Thoracic aorta (tissue), 2 donors: ENCODE measurements at regions not wholly inside any gene's neighbourhood (a gene's known extent, or its start where the extent isn't known, plus 50 kb on each side); places are given as distances from the start of the nearest gene placed in this dataset.

ENCODE experiments used
- ATAC-seq: fragments of 150-250 bp; one replicate; pipeline ENCODE4 v1.8.0; 2017; ENCODE audit warnings: low read depth; ENCODE audit not compliant: insufficient number of reproducible peaks, low FRiP score
- DNase-seq: peaks from one replicate; pipeline ENCODE4 v3.0.0-alpha.2; 2020; ENCODE audit warnings: low spot score
- H3K27ac ChIP-seq, 2 donors: fragments of 200-600 bp; sonication (generic); 1 replicate in 1 of 2; 2 replicates in 1 of 2; pipeline ENCODE4 v1.5.1; 2016; ENCODE audit warnings: mild to moderate bottlenecking in 2 of 2, moderate library complexity in 2 of 2
- H3K27me3 ChIP-seq: fragments of 200-600 bp; sonication (generic); replicated peaks from 2 replicates; pipeline ENCODE4 v1.6.0; 2016; ENCODE audit warnings: mild to moderate bottlenecking; ENCODE audit not compliant: insufficient read depth
- H3K36me3 ChIP-seq: fragments of 200-600 bp; sonication (generic); one replicate; pipeline ENCODE4 v1.5.1; 2016
- H3K4me1 ChIP-seq, 2 donors: fragments of 200-600 bp; sonication (generic); 1 replicate in 1 of 2; 2 replicates in 1 of 2; pipeline versions ENCODE4 v1.5.1 to v1.6.0; 2016; ENCODE audit warnings: low read depth in 2 of 2, mild to moderate bottlenecking in 1 of 2; ENCODE audit not compliant: control insufficient read depth in 1 of 2
- H3K4me3 ChIP-seq: fragments of 200-600 bp; sonication (generic); 2 replicates; pipeline ENCODE4 v1.5.1; 2016; ENCODE audit warnings: mild to moderate bottlenecking
- H3K9me3 ChIP-seq: fragments of 200-600 bp; sonication (generic); 2 replicates; pipeline ENCODE4 v1.5.1; 2016
- CTCF ChIP-seq: fragments of 200-600 bp; sonication (generic); IDR thresholded peaks from one replicate; pipeline ENCODE4 v1.5.1; 2019; ENCODE audit warnings: antibody characterized with exemption

GRCh38 chr1:30303387-30303786 is 420.0 kb downstream of the MATN1 start:
- H3K4me1 ChIP-seq, result no peaks in the 10 kb centered on the region
- H3K27ac ChIP-seq, result no peak overlapping the region
- H3K4me3 ChIP-seq, result no peak overlapping the region
- DNase-seq (no peak), ATAC-seq (no peak)
- TF ChIP-seq CTCF, result no peak
- H3K9me3 ChIP-seq, result no peaks in the 10 kb centered on the region
- no peaks in the 10 kb centered on the region for H3K36me3 ChIP-seq
- H3K27me3 ChIP-seq, result no peaks in the 10 kb centered on the region

- H3K4me1 ChIP-seq, result no peaks in the 10 kb centered on the region
- no peak overlapping the region for H3K4me3 ChIP-seq
- no peak for TF ChIP-seq CTCF
- H3K36me3 ChIP-seq, result no peaks in the 10 kb centered on the region
- H3K27ac ChIP-seq, result no peak overlapping the region
- no peak for ATAC-seq
- no peaks in the 10 kb centered on the region for H3K9me3 ChIP-seq
- DNase-seq, result no peak
- no peaks in the 10 kb centered on the region for H3K27me3 ChIP-seq
These were observed 420.5 kb downstream of the MATN1 start for GRCh38 chr1:30302858-30303257.

DNA sequence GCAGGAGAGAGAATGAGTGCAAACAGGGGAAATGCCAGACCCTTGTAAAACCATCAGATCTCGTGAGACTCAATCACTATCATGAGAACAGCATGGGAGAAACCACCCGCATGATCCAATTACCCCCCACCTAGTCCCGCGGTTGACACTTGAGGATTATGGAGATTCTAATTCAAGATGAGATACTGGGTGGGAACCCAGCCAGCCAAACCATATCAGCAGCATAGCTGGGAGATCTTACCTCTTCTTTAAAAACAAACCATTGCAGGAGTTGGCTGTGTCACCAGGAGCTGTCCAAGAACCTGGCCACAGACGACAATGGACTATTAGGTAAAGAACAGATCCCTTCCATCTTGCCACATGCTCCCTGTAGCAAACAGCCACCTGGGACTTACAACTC is 422.7 kb downstream of the MATN1 start:
- H3K27me3 ChIP-seq, result no peaks in the 10 kb centered on the region
- no peaks in the 10 kb centered on the region for H3K4me1 ChIP-seq
- no peak for DNase-seq
- H3K4me3 ChIP-seq, result no peak overlapping the region
- no peaks in the 10 kb centered on the region for H3K36me3 ChIP-seq
- no peak for ATAC-seq
- H3K27ac ChIP-seq, result no peak overlapping the region
- TF ChIP-seq CTCF, result no peak
- H3K9me3 ChIP-seq, result no peaks in the 10 kb centered on the region

- ATAC-seq (no peak), DNase-seq (no peak)
- no peak overlapping the region for H3K4me3 ChIP-seq
- no peaks in the 10 kb centered on the region for H3K27me3 ChIP-seq
- H3K9me3 ChIP-seq, result no peaks in the 10 kb centered on the region
- no peak for TF ChIP-seq CTCF
- H3K27ac ChIP-seq, result no peak overlapping the region
- no peaks in the 10 kb centered on the region for H3K36me3 ChIP-seq
- H3K4me1 ChIP-seq, result no peaks in the 10 kb centered on the region
These were observed 424.0 kb downstream of the MATN1 start for GRCh38 chr1:30299393-30299792.

DNA sequence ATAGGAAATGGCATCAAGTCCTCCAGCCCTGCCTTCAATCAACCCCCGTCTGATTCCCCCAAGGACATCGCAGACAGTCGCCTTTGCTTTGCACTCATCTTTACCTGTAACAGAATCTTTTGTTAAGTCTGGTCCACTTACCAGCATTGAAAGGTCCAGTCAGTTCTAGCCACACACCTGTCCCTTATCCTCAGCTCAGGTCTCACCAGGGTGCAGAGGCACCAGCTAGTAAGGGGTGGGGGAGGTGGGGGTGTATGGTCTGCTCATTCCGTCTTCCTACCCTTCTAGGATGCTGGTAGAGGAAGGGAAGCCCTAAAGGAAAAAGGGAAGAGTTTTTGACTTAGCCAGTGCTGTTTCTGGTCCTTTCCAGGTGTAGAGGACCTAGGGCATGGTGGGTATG is 427.7 kb downstream of the MATN1 start:
- DNase-seq, result no peak

More for the DNA sequence above, 427.7 kb downstream of the MATN1 start:
- TF ChIP-seq CTCF, result no peak
- no peaks in the 10 kb centered on the region for H3K27me3 ChIP-seq
- H3K9me3 ChIP-seq, result no peaks in the 10 kb centered on the region
- no peak overlapping the region for H3K27ac ChIP-seq
- no peak overlapping the region for H3K4me3 ChIP-seq
- H3K4me1 ChIP-seq, result no peaks in the 10 kb centered on the region
- no peak for ATAC-seq
- H3K36me3 ChIP-seq, result no peaks in the 10 kb centered on the region
